HCT116 (cell line): ENCODE measurements at regions not wholly inside any gene's neighbourhood (a gene's known extent, or its start where the extent isn't known, plus 50 kb on each side); places are given as distances from the start of the nearest gene placed in this dataset.

Experiments
- ELF1 ChIP-seq: IDR thresholded peaks from 2 replicates; pipeline ENCODE4 v1.6.1; 2012; ENCODE audit warnings: low read depth, borderline replicate concordance
- EZH2 ChIP-seq: fragments of 200-600 bp; sonication (generic); IDR thresholded peaks from 2 replicates; pipeline ENCODE4 v1.6.1; 2017; ENCODE audit warnings: antibody characterized with exemption, mixed run types
- EZH2phosphoT487 ChIP-seq: fragments of 200-600 bp; IDR thresholded peaks from 2 replicates; pipeline ENCODE4 v1.6.1; 2018; ENCODE audit warnings: antibody characterized with exemption, borderline replicate concordance
- FOSL1 ChIP-seq: IDR thresholded peaks from 2 replicates; pipeline ENCODE4 v1.6.1; 2012; ENCODE audit warnings: low read depth
- JUND ChIP-seq: IDR thresholded peaks from 2 replicates; pipeline ENCODE4 v1.6.1; 2012
- POLR2A ChIP-seq: IDR thresholded peaks from 2 replicates; pipeline ENCODE4 v1.7.0; 2011; ENCODE audit warnings: borderline replicate concordance; ENCODE audit not compliant: insufficient read depth, insufficient read length; ENCODE audit errors: extremely low read depth
- POLR2AphosphoS5 ChIP-seq: IDR thresholded peaks from 2 replicates; pipeline ENCODE4 v1.6.1; 2011; ENCODE audit warnings: mild to moderate bottlenecking, low read depth, low read length, moderate library complexity
- RAD21 ChIP-seq: IDR thresholded peaks from 2 replicates; pipeline ENCODE4 v1.6.1; 2012; ENCODE audit warnings: low read depth, mild to moderate bottlenecking
- TF ChIP-seq, protein P1 (sequence below), 3 experiments: fragments of 200-600 bp in 1 of 3; sonication (generic) in 1 of 3; IDR thresholded peaks in 2 of 3; conservative IDR thresholded peaks in 1 of 3; 2 replicates each; pipeline ENCODE4 v1.5.1; 2012 to 2017; ENCODE audit warnings: low read depth in 2 of 3, low read length in 2 of 3, antibody characterized with exemption in 1 of 3, borderline replicate concordance in 1 of 3, control low read depth in 1 of 3, mild to moderate bottlenecking in 1 of 3, mixed read lengths in 1 of 3, mixed run types in 1 of 3, moderate library complexity in 1 of 3; ENCODE audit not compliant: insufficient read depth in 1 of 3

DNA sequence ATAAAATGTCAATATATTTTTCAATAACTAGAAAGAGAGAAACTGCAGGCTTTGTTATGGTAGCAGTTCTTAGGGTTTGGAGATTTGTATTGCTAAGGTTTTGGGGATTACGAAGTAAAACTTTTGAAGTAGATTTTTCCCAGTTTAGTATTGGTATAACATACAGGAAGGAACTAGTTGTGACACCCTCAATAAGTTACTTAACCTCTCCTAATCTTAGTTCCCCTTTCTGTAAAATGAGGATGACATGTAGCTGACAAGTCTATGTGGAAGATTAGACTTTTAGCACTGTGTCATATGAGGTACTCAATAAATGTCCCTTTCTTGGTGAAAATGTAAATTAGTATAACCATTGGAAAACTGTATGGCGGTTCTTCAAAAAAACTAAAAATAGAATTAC, 73.4 kb upstream of the ATG10 start:
- TF ChIP-seq RAD21 (no peak), JUND (no peak), POLR2AphosphoS5 (no peak), EZH2phosphoT487 (no peak), POLR2A (no peak), FOSL1 (no peak), EZH2 (no peak), ELF1 (no peak)
- TF ChIP-seq, protein P1, sequence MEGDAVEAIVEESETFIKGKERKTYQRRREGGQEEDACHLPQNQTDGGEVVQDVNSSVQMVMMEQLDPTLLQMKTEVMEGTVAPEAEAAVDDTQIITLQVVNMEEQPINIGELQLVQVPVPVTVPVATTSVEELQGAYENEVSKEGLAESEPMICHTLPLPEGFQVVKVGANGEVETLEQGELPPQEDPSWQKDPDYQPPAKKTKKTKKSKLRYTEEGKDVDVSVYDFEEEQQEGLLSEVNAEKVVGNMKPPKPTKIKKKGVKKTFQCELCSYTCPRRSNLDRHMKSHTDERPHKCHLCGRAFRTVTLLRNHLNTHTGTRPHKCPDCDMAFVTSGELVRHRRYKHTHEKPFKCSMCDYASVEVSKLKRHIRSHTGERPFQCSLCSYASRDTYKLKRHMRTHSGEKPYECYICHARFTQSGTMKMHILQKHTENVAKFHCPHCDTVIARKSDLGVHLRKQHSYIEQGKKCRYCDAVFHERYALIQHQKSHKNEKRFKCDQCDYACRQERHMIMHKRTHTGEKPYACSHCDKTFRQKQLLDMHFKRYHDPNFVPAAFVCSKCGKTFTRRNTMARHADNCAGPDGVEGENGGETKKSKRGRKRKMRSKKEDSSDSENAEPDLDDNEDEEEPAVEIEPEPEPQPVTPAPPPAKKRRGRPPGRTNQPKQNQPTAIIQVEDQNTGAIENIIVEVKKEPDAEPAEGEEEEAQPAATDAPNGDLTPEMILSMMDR (IDR thresholded peaks at IDR 0.05 in 2 of 3, conservative IDR thresholded peaks at IDR 0.05 in 1 of 3; ENCODE audit: borderline replicate concordance in 1 of 3, insufficient read depth in 1 of 3, low read depth in 2 of 3, low read length in 2 of 3), result no peak
